H54 (cell line): ENCODE measurements at regions not wholly inside any gene's neighbourhood (a gene's known extent, or its start where the extent isn't known, plus 50 kb on each side); places are given as distances from the start of the nearest gene placed in this dataset.
"Not testable (repeated sequence)": the region's sequence is repeated elsewhere in the genome, so short reads cannot be mapped to it uniquely, and the experiment has no call there.

Experiments used
- DNase-seq: peaks from one replicate; pipeline ENCODE4 v3.0.0; 2011; ENCODE audit warnings: low spot score, mixed read lengths; ENCODE audit not compliant: insufficient read length
- FAIRE-seq: peaks from 3 replicates; lab custom pipeline; 2011; peaks lifted over from hg19 to GRCh38; lab: Jason Lieb, UNC
- POLR2A ChIP-seq: IDR thresholded peaks from 2 replicates; pipeline ENCODE4 v1.6.1; 2011; ENCODE audit warnings: low read depth, mild to moderate bottlenecking, low read length

DNA sequence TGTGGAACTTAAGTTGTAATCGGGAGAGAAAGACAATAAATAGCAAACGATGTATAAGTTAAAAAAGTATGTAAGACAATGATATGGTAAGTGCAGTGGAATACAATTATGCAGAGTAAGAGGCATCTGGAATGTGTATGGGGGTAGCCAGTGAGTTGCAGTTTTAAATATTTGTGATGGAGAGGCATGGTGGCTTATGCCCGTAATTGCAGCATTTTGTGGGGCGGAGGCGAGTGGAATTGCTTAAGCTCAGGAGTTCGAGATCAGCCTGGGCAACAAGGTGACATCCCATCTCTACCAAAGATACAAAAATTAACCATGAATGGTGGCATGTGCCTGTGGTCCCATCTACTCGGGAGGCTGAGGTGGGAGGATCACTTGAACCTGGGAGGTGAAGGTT is 52.5 kb upstream of the WDFY3 start:
- DNase-seq, result no peak
- TF ChIP-seq POLR2A, result no peak
- FAIRE-seq, result no peak

DNA sequence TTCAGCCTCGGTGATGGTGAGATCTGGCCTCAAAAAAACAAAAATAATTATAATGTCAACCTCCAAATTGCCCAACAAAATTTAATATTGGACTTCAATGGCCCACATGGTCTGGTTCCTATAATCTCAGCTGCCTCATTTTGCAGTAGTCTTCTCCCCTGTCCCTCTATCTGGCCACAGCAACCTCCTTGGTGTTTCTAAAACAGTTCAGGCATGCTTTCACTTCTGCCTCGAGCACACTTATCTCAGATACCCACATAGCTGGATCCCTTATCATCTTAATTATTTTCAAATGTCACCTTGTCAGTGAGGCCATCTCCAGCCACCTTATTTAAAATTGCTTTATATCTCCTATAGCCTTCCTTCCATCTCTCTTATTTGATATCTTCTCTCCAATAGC is 52.9 kb upstream of the WDFY3 start:
- TF ChIP-seq POLR2A, result no peak
- DNase-seq (no peak), FAIRE-seq (no peak)

DNA sequence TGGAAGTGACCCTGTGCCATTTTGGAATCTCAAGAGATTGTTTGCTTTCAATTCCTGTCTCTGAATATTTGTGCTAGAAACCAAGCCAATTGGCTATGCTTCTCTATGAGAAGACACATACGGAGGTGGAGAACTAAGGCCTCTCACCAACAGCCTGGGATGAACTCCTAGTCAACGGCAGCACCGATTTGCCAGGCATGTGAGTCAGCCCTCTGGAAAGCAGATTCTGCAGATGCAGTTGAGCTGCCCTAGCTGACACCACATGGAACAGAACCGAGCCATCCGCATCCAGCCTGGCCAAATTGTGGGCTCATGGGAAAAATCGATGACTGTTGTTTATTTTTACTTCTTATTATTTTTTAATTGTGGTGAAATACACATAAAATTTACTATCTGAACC is 58.2 kb upstream of the WDFY3 start:
- no peak for FAIRE-seq
- DNase-seq, result no peak
- TF ChIP-seq POLR2A, result no peak

DNA sequence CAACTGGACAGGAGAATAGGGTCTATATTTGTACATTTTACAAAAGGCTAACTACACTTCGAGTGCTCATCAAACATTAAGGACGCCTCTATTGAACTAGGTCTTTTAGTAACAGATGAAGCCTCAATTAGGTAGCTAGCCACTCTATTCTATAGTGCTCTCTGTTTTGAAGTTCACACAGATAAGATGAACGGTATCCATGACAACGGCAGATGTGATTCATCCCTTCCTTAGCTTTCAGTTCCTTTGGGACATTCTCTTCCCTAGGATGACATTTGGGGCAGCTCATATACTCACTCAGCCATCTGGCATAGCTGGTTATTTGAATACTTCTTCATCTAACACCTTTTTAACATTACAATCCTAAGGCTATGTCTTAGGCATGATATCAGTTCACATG is 62.4 kb upstream of the WDFY3 start:
- no peak for DNase-seq
- no peak for TF ChIP-seq POLR2A
- no peak for FAIRE-seq

DNA sequence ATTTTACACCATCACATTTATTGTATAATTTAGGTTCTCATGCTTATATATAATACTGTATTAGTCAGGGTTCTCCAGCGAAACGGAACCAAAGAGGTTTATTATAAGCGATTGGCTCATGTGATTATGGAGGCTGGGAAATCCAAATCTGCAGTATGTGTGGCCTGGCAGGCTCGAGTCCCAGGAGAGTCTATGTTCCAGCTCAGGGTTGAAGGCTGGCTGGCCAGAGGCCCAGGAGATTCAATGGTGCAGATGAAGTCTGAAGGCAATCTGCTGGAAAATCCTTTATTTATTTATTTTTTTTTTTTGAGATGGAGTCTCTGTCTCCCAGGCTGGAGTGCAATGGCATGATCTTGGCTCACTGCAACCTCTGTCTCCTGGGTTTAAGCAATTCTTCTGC is 63.0 kb upstream of the WDFY3 start:
- FAIRE-seq (no peak), DNase-seq (no peak)
- no peak for TF ChIP-seq POLR2A

DNA sequence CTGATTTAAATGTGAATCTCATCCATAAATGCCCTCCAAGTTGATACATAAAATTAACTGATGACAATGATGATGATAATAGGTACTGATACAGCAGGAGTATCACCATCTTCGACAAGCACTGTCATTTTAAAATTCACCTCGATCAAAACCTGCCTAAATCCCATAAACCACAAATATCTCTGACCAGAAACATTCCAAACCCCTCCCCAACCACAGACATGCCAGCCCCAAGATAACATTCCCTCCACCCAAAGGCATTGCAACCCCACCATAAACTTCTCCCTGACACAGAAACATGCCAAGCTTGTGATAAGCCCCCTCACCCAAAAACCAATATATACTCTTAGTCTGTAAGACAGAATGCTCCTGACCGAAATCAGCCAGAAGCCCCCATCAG is 63.7 kb upstream of the WDFY3 start:
- FAIRE-seq (no peak), DNase-seq (no peak)
- TF ChIP-seq POLR2A, result no peak

DNA sequence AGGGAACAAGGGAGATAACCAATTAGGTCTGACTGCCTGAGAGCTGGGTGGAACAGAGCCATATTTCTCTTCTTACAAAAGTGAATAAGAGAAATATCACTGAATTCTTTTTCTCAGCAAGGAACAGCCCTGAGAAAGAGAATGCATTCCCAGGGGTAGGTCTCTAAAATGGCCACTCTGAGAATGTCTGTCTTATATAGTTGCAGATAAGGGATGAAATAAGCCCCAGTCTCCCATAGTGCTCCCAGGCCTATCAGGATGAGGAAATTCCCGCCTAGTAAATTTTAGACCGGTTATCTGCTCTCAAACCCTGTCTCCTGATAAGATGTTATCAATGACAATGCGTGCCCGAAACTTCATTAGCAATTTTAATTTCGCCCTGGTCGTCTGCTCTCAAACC is 67.3 kb upstream of the WDFY3 start:
- not testable (repeated sequence) for DNase-seq, FAIRE-seq

DNA sequence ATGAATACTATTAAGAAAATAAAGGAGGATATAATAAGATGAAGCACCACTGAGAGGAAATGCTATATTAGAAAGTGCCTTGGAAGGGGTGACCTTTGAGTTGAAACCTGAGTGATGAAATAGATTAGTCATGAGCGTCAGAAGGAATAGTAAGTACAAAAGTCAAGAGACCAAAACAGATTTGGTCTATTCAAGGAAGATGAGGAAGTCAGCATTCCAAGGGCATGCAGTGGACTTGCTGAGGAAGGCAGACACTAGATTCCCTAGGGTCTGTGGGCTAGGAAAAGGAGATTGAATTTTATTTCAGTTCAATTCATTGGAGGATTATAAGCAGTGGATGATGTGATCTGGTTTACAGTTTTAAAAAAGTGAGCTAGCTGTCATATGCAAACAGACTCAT is 73.0 kb upstream of the WDFY3 start:
- no peak for FAIRE-seq
- no peak for DNase-seq
- TF ChIP-seq POLR2A, result no peak

DNA sequence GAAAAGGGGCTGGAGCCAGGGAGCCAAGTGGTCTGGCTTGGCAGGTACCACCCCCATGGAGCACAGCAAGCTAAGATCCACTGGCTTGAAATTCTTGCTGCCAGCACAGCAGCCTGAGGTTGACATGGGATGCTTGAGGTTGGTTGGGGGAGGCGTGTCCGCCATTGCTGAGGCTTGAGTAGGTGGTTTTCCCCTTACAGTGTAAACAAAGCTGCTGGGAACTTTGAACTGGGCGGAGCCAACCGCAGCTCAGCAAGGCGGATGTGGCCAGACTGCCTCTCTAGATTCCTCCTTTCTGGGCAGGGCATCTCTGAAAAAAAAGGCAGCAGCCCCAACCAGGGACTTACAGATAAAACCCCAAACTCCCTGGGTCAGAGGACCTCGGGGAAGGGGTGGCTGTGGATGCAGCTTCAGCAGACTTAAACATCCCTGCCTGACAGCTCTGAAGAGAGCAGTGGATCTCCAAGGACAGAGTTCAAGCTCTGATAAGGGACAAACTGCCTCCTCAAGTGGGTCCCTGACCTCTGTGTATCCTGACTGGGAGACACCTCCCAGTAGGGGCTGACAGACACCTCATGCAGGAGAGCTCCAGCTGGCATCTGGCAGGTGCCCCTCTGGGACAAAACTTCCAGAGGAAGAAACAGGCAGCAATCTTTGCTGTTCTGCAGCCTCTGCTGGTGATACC is 77.5 kb upstream of the WDFY3 start:
- FAIRE-seq, DNase-seq: not testable (repeated sequence)

DNA sequence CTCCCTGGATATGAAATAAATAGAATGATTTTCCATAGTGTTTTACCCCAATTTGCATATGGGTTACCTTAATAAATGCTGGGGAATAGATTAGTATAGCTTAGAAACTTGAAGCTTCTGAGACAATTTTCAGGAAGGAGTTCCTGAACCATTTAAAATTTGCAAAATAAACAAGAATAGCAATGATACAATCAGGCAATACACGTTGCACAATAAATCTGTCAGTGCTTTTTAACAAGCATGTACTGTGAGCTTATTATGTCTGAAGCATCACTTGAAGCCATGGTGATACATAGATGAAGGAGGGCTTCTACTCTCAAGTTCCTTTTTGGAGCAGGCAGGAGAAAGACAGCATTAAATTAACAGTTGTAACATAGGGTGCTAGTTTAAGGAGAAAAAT is 84.2 kb upstream of the WDFY3 start:
- FAIRE-seq (no peak), DNase-seq (no peak)
- no peak for TF ChIP-seq POLR2A

DNA sequence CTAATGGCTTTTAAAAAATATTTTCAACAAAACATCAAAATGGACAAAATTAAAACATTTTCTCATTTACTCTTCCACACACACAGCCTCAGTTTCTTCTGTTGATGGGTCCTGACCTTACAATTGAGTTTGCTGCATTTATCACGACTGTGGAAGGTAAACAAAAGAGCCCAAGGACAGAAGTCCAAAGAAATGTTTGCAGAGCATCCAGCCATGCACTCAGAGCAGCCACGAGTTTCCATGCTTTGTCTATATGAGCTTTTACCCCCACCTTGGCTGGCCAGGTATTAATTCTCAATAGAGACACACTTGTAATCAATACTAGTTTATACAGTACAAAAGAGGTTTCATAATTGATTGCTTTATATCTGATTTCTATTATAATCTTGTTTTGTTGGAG is 85.0 kb upstream of the WDFY3 start:
- DNase-seq, result no peak
- no peak for FAIRE-seq
- no peak for TF ChIP-seq POLR2A

DNA sequence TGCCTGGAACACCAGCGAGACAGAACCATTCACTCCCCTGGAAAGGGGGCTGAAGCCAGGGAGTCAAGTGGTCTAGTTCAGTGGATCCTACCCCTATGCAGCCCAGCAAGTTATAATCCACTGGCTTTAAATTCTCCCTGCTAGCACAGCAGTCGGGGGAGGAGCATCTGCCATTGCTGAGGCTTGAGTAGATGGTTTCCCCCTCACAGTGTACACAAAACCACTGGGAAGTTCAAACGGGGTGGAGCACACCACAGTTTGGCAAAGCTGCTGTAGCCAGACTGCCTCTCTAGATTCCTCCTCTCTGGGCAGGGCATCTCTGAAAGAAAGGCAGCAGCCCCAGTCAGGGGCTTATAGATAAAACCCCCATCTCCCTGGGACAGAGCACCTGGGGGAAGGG is 88.4 kb upstream of the WDFY3 start:
- not testable (repeated sequence) for DNase-seq, FAIRE-seq

DNA sequence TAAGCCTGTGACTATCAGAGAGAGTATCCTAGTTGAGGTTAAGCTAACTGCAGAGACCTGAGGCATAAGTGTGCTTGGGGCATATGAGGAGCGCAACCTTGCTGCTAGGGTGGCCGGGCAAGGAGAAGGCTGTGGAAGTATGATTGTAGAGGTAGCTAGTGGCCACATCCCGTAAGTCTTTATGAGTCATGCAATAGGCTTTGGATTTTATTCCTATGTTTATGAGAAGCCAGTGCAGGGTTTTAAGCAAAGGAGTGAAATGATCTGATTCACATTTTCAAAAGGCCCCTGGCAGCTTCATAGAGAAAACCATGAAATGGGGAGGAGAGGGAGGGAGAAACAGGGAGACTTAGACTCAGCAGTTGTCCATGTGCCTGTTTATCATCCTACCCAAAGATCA is 92.1 kb upstream of the WDFY3 start:
- FAIRE-seq (no peak), DNase-seq (no peak)
- no peak for TF ChIP-seq POLR2A

DNA sequence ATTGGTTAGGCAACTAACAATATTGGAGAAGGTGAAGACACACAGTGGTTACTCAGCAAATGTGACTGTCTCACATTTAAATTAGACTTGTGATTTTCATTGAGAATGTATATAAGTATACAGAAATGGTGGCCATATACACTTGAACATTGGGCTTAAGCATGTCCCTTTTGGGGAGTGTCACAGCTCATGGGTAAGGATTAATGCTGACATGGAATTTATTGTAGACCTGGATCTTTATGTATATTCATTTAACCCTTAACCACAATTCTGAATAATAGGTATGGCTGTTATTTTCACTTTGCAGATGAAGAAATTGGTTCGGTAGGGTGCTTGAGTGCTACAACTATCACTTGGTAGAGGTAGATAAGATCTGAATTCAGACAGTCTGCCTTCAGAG is 95.5 kb upstream of the WDFY3 start:
- DNase-seq, result no peak
- no peak for TF ChIP-seq POLR2A
- no peak for FAIRE-seq

DNA sequence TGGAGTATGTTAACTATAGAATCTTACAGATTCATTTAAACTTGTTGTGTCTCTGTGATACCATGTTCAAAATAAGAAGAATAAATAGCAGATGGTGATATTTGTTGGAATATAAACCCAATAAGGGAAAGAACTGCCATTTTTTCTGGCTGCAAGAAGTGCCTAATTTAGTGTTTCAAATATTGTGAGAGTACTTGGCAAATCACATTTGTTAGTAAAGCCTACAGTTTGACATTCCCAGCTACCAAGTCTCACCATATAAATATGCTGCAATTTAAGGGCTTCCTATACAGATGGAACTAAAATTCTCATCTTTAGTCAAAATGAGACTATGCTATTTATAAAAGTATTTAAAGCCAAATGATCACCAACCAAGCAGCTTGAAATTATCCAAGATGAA is 96.0 kb upstream of the WDFY3 start:
- FAIRE-seq (no peak), DNase-seq (no peak)

DNA sequence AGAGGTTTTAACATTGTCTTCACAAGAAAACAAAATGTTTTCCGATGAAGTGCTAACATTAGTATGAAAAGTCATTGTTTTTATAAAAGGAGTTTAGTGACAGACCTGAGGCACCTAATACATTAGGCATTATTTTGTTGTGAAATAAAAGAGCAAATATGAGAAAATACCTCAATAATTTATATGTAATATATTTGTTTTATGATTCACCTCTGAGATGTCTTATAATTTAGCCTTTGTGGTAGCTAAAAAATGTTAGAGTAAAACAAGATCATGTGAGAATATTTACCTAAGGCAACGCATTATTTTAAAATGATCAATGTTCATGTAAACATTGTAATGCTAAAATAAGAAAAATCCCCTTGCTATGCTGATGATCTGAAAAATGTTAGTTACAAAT is 100.9 kb upstream of the WDFY3 start:
- no peak for TF ChIP-seq POLR2A
- DNase-seq (no peak), FAIRE-seq (no peak)

More for the DNA sequence above, 96.0 kb upstream of the WDFY3 start:
- TF ChIP-seq POLR2A, result no peak
